ENCODE measurements at regions not wholly inside any gene's neighbourhood (a gene's known extent, or its start where the extent isn't known, plus 50 kb on each side); places are given as distances from the start of the nearest gene placed in this dataset.

DNA sequence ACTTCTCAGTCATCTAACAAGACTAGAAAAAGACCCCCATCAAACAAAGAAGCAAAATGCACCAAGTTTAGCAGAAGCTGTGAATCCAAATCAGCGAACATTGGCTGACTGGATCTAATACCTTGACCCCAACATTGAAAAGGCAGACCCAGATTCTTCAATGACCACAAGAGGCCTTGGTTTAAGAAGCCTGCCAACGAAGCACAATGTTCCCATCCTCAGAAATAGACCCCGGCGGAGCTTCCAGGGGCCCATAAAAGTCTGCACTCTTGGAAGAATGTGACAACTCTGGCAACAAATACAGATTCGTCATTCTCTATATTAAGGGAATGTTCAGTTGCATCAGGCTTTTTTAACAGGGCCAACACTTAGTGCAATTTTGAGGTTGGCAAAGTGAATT lies 112.8 kb upstream of the BCL6 start:
- Mint-ChIP-seq H3K9me3 (peaks cover 18 to 23% of the 10 kb centered on the region in 2 experiments), H3K27me3 (ENCODE audit: low read depth) (no peaks in the 10 kb centered on the region), H3K4me1 (peaks cover 14 to 18% of the 10 kb centered on the region in 2 experiments), H3K27ac (no peak overlapping the region), H3K4me3 (no peak overlapping the region), H3K36me3 (ENCODE audit: insufficient read depth in 1 of 3, low read depth in 3 of 3) (peaks cover 14 to 23% (median 19%) of the 10 kb centered on the region in 3 experiments)
- H2AK5ac ChIP-seq (ENCODE audit: insufficient read length, low read length): no peak overlapping the region
- no peak overlapping the region for H3K4me2 ChIP-seq (ENCODE audit: insufficient read depth, insufficient read length, low read length)
- H3K27me3 ChIP-seq (ENCODE audit: insufficient read depth, low read length): no peaks in the 10 kb centered on the region
- H4K8ac ChIP-seq (replicated peaks; ENCODE audit: insufficient read length, low read depth, low read length): no peak overlapping the region
- H3K4ac ChIP-seq (ENCODE audit: low read depth, low read length): no peak overlapping the region
- H3T11ph ChIP-seq (ENCODE audit: low read length): no peak overlapping the region
- H4K5ac ChIP-seq (ENCODE audit: insufficient read length, low read depth, low read length): no peak overlapping the region
- H2AFZ ChIP-seq (ENCODE audit: low read length): no peak overlapping the region
- no peak overlapping the region for H2BK5ac ChIP-seq (ENCODE audit: insufficient read length, low read length)
- WGBS (ENCODE audit: extremely low coverage, insufficient read length, low lambda C conversion rate): no CpG with 5 or more reads among the region's 5 CpGs
- no peak overlapping the region for H3K27ac ChIP-seq (ENCODE audit: insufficient read length, low read depth, low read length)
- no peak overlapping the region for H2BK15ac ChIP-seq (ENCODE audit: low read depth, low read length)
- no peak overlapping the region for H3K18ac ChIP-seq (ENCODE audit: insufficient read length, low read depth, low read length)
- TF ChIP-seq, protein P1, sequence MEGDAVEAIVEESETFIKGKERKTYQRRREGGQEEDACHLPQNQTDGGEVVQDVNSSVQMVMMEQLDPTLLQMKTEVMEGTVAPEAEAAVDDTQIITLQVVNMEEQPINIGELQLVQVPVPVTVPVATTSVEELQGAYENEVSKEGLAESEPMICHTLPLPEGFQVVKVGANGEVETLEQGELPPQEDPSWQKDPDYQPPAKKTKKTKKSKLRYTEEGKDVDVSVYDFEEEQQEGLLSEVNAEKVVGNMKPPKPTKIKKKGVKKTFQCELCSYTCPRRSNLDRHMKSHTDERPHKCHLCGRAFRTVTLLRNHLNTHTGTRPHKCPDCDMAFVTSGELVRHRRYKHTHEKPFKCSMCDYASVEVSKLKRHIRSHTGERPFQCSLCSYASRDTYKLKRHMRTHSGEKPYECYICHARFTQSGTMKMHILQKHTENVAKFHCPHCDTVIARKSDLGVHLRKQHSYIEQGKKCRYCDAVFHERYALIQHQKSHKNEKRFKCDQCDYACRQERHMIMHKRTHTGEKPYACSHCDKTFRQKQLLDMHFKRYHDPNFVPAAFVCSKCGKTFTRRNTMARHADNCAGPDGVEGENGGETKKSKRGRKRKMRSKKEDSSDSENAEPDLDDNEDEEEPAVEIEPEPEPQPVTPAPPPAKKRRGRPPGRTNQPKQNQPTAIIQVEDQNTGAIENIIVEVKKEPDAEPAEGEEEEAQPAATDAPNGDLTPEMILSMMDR (conservative IDR thresholded peaks at IDR 0.05): no peak
- no peak for DNase-seq
- H3K56ac ChIP-seq (ENCODE audit: insufficient read length, low read depth, low read length): no peak overlapping the region
- H3K23ac ChIP-seq (ENCODE audit: insufficient read length, low read depth, low read length): no peak overlapping the region
- no peak overlapping the region for H4K91ac ChIP-seq (ENCODE audit: insufficient read length, low read depth, low read length)
- H3K9ac ChIP-seq (ENCODE audit: extremely low read depth, insufficient read length, low read length): no peak overlapping the region
- no peaks in the 10 kb centered on the region for H4K20me1 ChIP-seq (ENCODE audit: control insufficient read depth, insufficient read depth, insufficient read length)
- no peaks in the 10 kb centered on the region for H3K79me2 ChIP-seq (ENCODE audit: insufficient read depth, low read length)
- H3K9me3 ChIP-seq (ENCODE audit: control insufficient read depth, low read depth, low read length): peaks cover 2% of the 10 kb centered on the region
- no peak overlapping the region for H3K14ac ChIP-seq (ENCODE audit: insufficient read depth, low read length)
- H2BK20ac ChIP-seq (ENCODE audit: low read depth, low read length, poor library complexity, severe bottlenecking): no peak overlapping the region
- no peaks in the 10 kb centered on the region for H3K79me1 ChIP-seq (ENCODE audit: insufficient read depth, low read depth, low read length, poor library complexity, severe bottlenecking)
- no peak overlapping the region for H2BK120ac ChIP-seq (ENCODE audit: low read depth, low read length, poor library complexity, severe bottlenecking)
- no peaks in the 10 kb centered on the region for H3K4me1 ChIP-seq (ENCODE audit: insufficient read depth, low read length)
- no peak overlapping the region for H2BK12ac ChIP-seq (ENCODE audit: insufficient read length, low read depth, low read length)
- H3K23me2 ChIP-seq (ENCODE audit: insufficient read length, low read depth, low read length, poor library complexity, severe bottlenecking): no peaks in the 10 kb centered on the region

All from H9 (cell line).